Esophagus squamous epithelium (tissue), 5 donors: ENCODE measurements at regions not wholly inside any gene's neighbourhood (a gene's known extent, or its start where the extent isn't known, plus 50 kb on each side); places are given as distances from the start of the nearest gene placed in this dataset.

Source experiments
- DNase-seq: peaks from one replicate; lab custom pipeline; 2025; lab: John Stamatoyannopoulos, UW
- H3K27ac ChIP-seq, 4 donors: fragments of 200-600 bp; sonication (generic); one replicate each; pipeline ENCODE4 v1.5.1; 2016 to 2019; ENCODE audit warnings: mild to moderate bottlenecking in 1 of 4
- H3K27me3 ChIP-seq, 4 donors: fragments of 200-600 bp; sonication (generic); 1 replicate in 3 of 4; 2 replicates in 1 of 4; pipeline versions ENCODE4 v1.5.1 to v1.6.0; 2017 to 2021; ENCODE audit warnings: antibody characterized with exemption in 1 of 4
- H3K36me3 ChIP-seq, 3 donors: fragments of 200-600 bp; sonication (generic); one replicate each; pipeline ENCODE4 v1.5.1; 2016 to 2019
- H3K4me1 ChIP-seq, 3 donors: fragments of 200-600 bp; sonication (generic); one replicate each; pipeline ENCODE4 v1.5.1; 2017 to 2019
- H3K4me3 ChIP-seq, 4 donors: fragments of 200-600 bp; sonication (generic); 1 replicate in 3 of 4; 2 replicates in 1 of 4; pipeline ENCODE4 v1.5.1; 2016 to 2019; ENCODE audit warnings: mild to moderate bottlenecking in 2 of 4, moderate library complexity in 1 of 4
- H3K9me3 ChIP-seq, 3 donors: fragments of 200-600 bp; sonication (generic); one replicate each; pipeline ENCODE4 v1.5.1; 2016 to 2019
- POLR2A ChIP-seq, 4 donors: fragments of 450-650 bp; IDR thresholded peaks; one replicate each; pipeline ENCODE4 v1.6.1; 2017; ENCODE audit warnings: antibody characterized with exemption in 4 of 4, mild to moderate bottlenecking in 4 of 4, moderate library complexity in 3 of 4
- WGBS, 2 donors: methylation state at CpG; one replicate each; pipeline ENCODE4 v1.1.5; 2018; 5-methylcytosine and 5-hydroxymethylcytosine counted together
- intact Hi-C: fragments of 100-400 bp; cut with DNase I; formaldehyde crosslinking; loops from one replicate; pipeline ENCODE4 v1.15.0; 2022
- TF ChIP-seq, protein P1 (sequence below), 6 experiments: fragments of 450-650 bp in 4 of 6; fragments of 200-600 bp in 2 of 6; sonication (generic) in 2 of 6; IDR thresholded peaks; one replicate each; pipeline ENCODE4 v1.5.1; 2016 to 2019; ENCODE audit warnings: antibody characterized with exemption in 6 of 6, mild to moderate bottlenecking in 4 of 6, moderate library complexity in 4 of 6
- donor health status: DM: yes; HTN: yes; CAD: no.

DNA sequence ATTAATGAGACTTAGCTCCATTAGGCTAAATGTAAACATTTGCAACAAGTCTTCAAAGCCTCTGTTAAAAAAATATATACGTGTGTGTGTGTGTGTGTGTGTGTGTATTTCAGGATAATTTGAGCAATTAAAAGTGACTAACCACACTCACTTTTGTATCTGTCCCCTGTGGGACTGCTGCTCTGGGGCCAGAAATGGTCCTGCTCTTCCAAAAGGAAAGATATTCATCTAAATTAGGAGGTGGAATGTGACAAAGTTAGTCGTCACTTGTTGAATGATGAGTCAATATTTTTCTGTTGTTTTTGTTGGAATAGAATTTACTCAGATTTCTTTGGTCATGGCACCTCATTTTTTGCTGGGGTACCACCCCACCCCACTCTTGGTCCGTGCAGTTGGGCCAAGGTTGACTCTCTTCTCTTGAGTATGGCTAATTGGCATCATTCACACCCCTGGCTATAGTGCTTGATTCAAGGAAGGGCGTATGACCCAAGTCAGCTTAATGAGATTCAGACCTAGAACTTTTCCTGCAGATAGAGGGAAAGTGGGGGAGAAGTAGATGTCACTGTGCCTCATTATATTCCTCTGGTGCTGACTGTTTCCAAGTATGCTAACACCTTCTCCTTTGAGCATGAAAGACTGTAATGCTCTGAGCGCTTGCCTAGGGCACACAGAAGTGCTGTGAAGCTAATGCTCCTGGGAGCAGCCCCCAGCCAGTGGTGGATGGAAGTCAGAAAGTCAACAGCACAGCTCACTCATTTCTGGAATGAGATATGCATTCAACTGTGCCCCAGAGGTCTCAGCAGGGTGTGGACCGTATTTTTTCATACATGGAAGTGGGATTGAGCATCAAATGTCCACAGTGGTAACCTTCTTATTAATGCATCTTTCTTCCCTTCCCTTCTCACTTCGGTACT lies 577.0 kb upstream of the TBX3 start:
- 54 to 56% methylated on average over 7 of the region's 7 CpGs for WGBS, 2 donors
- H3K4me1 ChIP-seq = peaks cover 0 to 23% (median 9%) of the 10 kb centered on the region in 3 donors
- no peak for DNase-seq
- no peak for TF ChIP-seq POLR2A (IDR thresholded peaks at IDR 0.05)
- TF ChIP-seq, protein P1, sequence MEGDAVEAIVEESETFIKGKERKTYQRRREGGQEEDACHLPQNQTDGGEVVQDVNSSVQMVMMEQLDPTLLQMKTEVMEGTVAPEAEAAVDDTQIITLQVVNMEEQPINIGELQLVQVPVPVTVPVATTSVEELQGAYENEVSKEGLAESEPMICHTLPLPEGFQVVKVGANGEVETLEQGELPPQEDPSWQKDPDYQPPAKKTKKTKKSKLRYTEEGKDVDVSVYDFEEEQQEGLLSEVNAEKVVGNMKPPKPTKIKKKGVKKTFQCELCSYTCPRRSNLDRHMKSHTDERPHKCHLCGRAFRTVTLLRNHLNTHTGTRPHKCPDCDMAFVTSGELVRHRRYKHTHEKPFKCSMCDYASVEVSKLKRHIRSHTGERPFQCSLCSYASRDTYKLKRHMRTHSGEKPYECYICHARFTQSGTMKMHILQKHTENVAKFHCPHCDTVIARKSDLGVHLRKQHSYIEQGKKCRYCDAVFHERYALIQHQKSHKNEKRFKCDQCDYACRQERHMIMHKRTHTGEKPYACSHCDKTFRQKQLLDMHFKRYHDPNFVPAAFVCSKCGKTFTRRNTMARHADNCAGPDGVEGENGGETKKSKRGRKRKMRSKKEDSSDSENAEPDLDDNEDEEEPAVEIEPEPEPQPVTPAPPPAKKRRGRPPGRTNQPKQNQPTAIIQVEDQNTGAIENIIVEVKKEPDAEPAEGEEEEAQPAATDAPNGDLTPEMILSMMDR (IDR thresholded peaks at IDR 0.05) = no peak
- no peak overlapping the region for H3K4me3 ChIP-seq
- H3K36me3 ChIP-seq = no peaks in the 10 kb centered on the region
- no peak overlapping the region for H3K27ac ChIP-seq
- no peaks in the 10 kb centered on the region for H3K9me3 ChIP-seq
- H3K27me3 ChIP-seq = no peaks in the 10 kb centered on the region
- intact Hi-C loops = no loop called here

DNA sequence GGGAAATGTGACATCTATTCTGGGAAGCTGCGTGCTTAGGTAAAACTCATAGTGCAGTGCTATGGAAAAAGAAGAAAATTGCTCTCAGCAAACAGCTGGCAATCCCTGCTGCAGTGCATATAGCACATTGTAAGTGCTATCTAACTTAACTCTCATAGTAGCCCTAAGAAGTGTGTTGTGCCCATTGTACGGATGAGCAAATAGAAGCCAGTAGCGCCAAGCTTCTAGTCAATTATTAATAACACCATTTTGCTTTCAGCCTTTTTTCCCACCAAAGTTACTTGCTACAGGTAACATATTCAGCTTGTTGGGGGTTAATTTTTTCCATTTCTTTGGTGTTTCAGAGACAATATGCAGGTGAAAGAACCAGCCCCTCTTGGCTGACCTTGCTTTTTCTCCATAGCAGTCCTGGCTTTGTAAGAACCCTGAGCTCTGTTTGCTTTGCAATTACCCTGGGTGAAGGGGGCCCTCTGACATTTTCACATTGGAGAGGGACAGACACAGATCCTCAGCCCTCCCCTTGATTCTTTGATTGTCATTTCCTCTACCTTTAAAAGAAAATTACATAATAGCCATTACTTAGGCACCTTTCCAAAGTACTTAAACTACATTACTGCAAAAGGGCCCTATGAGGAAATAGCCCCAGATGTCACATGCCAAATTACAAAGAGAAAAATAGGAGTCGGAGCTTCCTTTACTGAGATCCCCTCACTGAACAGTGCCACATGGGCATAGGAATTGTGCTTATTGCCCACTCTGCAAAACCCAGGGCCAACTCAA lies 576.2 kb upstream of the TBX3 start:
- intact Hi-C loops = no loop called here
- H3K36me3 ChIP-seq = no peaks in the 10 kb centered on the region
- no peaks in the 10 kb centered on the region for H3K9me3 ChIP-seq
- H3K27me3 ChIP-seq = no peaks in the 10 kb centered on the region
- no peak for DNase-seq
- H3K27ac ChIP-seq = no peak overlapping the region
- H3K4me3 ChIP-seq = no peak overlapping the region
- H3K4me1 ChIP-seq = peaks cover 0 to 31% (median 9%) of the 10 kb centered on the region in 3 donors
- 86 to 89% methylated on average over 4 of the region's 4 CpGs for WGBS, 2 donors
- TF ChIP-seq POLR2A (IDR thresholded peaks at IDR 0.05) = no peak
- TF ChIP-seq, protein P1 (IDR thresholded peaks at IDR 0.05) = no peak

DNA sequence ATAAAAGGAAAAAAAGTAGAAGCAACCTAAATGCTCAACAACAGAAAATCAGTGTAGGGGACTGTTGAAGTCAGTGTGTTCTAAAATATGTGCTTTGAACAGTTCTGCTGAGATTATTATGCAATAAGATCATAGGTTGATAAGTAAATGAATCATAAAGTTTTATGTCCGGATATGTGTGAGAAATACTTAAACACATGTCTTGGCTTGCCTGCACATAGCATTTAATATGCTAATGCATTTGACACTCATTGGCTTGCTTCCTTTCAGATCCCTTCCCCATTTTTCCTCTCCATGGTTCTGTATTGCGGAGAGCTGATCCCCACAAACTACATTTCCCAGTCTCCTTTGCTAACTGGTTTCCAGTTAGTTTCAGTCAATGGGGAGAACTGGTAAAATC lies 573.8 kb upstream of the TBX3 start:
- Histone ChIP-seq H3K9me3 (no peaks in the 10 kb centered on the region), H3K4me3 (no peak overlapping the region), H3K4me1 (peaks cover 0 to 31% (median 9%) of the 10 kb centered on the region in 3 donors), H3K27ac (peak overlapping the region in 3 of 4 donors; percentile 18 to 42 (median 40)), H3K36me3 (no peaks in the 10 kb centered on the region), H3K27me3 (no peaks in the 10 kb centered on the region)
- intact Hi-C loops = no loop called here
- TF ChIP-seq, protein P1 (IDR thresholded peaks at IDR 0.05) = no peak
- no peak for TF ChIP-seq POLR2A (IDR thresholded peaks at IDR 0.05)
- WGBS, 2 donors = 45 to 55% methylated on average over 2 of the region's 2 CpGs
- no peak for DNase-seq

DNA sequence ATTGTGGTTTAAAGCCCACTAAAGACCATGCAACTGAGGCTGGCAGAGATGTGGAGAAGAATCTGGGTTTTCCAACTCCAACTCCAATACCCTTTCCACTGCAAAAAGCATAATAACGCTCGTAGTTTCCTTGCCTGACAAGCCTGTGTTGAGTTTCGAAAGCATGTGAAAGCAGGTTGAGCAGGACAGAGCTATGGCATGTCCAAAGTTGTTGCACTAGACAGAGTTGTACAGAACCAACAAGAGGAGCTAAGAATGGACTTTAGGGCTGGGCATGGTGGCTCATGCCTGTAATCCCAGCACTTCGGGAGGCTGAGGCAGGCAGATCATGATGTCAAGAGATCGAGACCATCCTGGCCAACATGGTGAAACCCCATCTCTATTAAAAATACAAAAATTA lies 572.0 kb upstream of the TBX3 start:
- Histone ChIP-seq H3K27ac (no peak overlapping the region), H3K27me3 (no peaks in the 10 kb centered on the region), H3K9me3 (no peaks in the 10 kb centered on the region), H3K36me3 (no peaks in the 10 kb centered on the region), H3K4me1 (peaks cover 0 to 31% (median 9%) of the 10 kb centered on the region in 3 donors), H3K4me3 (no peak overlapping the region)
- DNase-seq = no peak
- TF ChIP-seq, protein P1 (IDR thresholded peaks at IDR 0.05) = no peak
- TF ChIP-seq POLR2A (IDR thresholded peaks at IDR 0.05) = no peak
- 36 to 57% methylated on average over 4 to 5 of the region's 5 CpGs for WGBS, 2 donors
- intact Hi-C loops = no loop called here

DNA sequence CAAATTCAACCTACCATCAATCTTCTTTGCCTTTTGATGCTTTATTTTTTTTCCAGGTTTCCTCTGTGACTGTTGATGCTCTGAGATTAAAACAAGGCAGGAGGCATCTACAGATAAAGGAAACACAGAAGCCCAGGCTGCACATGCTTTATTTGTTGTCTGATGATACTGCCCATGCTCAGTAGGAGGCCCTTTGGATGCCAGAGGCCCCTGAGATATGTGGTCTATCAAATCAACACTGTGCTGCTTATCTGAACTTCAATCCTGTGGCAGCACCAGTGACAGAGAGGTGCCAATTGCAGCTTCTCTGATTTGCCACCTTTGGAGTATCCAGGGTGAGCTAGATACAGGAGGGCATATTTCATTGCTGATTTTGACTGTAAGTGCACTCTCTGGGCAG lies 571.3 kb upstream of the TBX3 start:
- no peak overlapping the region for H3K4me3 ChIP-seq
- no peak overlapping the region for H3K27ac ChIP-seq
- DNase-seq = no peak
- intact Hi-C loops = no loop called here
- no peaks in the 10 kb centered on the region for H3K9me3 ChIP-seq
- no peaks in the 10 kb centered on the region for H3K36me3 ChIP-seq
- no peaks in the 10 kb centered on the region for H3K27me3 ChIP-seq
- TF ChIP-seq, protein P1 (IDR thresholded peaks at IDR 0.05) = no peak
- TF ChIP-seq POLR2A (IDR thresholded peaks at IDR 0.05) = no peak
- H3K4me1 ChIP-seq = peaks cover 0 to 31% (median 9%) of the 10 kb centered on the region in 3 donors
